Stimulated activated CD8-positive, alpha-beta memory T cell treated with anti-CD3 and anti-CD28 coated beads, Interleukin-12 subunit alpha, Interleukin-12 subunit beta, amount 100 ng/mL, for 1 hour (primary cell): ENCODE measurements at regions not wholly inside any gene's neighbourhood (a gene's known extent, or its start where the extent isn't known, plus 50 kb on each side); places are given as distances from the start of the nearest gene placed in this dataset.
"Not testable (repeated sequence)": the region's sequence is repeated elsewhere in the genome, so short reads cannot be mapped to it uniquely, and the experiment has no call there.

ENCODE experiments used
- DNase-seq: peaks from one replicate; pipeline ENCODE4 v3.0.0-alpha.2; 2020; ENCODE audit warnings: low read depth

DNA sequence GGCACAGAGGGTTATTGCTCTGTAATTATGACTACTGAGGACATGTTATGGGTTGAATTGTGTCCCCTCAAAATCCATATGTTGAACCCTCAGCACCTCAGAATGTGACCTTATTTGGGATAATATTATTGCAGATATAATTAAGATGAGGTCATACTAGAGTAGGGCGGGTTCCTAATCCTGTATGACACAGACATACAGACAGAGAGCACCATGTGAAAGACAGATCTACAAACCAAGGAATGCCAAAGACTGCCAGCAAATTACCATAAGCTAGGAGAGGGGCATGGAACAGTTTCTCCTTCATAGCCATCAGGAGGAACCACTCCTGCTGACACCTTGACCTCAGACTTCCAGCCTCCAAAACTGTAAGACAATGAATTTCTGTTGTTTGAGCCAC, 115.2 kb upstream of the OTUD4 start:
- DNase-seq = no peak

DNA sequence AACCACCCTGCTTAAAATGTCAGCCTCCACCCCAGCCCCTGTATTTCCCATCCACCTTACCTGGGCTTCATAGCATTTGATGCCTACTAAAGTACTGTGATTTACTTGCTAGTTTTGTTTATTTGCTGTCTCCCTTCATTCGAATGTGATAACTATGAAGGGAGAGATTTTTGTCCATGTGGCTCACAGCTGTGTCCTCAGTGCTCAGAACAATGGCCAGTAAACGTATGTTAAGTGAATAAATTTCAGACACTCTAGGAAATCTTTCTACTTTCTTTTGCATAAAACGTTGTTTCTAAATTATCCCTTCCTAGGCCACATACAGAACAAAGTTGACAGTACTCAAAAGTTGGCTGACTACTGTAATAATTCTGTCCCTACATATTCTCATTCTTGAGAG, 114.7 kb upstream of the OTUD4 start:
- DNase-seq = no peak

DNA sequence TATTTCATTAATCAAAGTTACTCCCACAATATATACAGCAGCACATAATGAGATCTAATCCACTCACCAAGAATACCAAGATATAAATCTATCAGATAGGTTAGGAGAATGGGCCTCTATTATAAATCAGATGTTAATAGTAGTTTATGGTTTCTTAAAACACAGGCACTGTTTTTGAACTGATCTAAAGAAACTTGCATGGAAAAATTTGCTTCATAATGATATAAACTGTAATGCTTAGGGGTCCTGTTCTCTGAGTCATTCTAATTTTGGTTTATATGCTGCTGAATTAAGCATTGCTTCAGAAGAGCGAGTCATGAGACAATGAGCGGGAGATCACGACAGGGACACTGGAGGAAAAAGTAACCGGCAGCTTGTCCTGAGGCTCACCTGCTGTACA, 113.3 kb upstream of the OTUD4 start:
- DNase-seq = no peak

DNA sequence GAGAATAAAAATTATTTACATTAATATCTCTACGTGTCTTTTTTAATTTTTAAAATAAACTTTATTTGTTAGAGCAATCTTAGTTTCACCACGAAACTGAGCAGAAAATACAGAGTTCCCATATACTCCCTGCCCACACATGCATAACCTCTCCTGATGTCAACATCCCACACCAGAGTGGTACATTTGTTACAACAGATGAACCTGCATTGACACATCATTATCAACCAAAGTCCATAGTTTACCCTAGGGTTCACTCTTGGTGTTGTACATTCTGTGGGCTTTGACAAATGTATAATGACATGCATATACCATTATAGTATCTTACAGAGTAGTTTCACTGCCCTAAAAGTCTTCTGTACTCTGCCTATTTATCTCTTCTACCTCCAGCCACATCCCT, 110.6 kb upstream of the OTUD4 start:
- no peak for DNase-seq

DNA sequence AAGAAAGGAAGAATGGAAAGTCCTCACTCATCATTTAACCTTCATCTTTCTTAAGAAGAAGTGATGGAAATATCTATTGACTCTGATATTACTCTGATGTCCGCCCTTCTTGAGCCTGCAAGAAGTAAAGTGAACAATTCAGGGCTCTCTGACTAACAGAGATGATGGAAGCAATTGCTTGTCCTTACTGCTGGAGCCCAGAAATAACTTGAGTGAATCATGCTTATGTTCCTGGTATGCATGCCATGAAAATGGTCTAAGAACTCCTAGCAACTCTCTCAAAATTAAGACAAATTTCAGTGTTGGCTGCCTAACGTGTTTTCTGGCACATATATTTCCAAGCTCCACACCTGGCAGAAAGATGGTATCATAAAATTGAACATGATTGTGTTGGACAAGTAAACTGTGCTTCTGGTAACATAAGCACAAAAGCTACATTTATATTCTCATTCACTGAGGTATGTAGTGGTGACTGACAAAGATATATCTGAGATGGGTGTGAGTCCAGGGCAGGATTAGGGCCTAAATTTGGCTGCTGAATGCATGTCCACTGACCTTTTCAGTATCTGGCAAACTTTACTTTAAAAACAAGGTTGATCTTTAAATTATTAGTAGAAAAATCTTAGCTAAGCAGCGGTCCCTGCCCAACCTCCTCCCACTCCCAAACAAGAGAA, 109.2 kb upstream of the OTUD4 start:
- DNase-seq = no peak

DNA sequence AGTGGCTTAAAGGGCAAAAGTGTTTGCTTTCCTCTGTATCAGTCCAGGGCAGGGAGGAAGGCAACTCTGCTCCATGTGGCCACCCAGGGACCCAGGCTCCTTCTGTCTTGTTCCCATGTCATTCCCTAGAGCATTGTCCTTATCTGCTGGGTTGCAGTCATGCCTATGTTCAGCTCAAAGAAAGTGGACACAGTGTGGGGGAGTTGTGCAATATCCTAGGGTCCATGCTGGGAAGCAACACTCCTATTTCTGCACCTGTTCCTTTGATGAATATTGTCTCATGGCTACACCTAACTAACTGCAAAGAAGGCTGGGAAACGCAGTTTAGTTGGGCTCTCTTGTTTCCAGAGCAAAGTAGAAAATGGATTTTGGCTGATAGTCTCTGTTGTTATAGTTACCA, 107.0 kb upstream of the OTUD4 start:
- no peak for DNase-seq

DNA sequence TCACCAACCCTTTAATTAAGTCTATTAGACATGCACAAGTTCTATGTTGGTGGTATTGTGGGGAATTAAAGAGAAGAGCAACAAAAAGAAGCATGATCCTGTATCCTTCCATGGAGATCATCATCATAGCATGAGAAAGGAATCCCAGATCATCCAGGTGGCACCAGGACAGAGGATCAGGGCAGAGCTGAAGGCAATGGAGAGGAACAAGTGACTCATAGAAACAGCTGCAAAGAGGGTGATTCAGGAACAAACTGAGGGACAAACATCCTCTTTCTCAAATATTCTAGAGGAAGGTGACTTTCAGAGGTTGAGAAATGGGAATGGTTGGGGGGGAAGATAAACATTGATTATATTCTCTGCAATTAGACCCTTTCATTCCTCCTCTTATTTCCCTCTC, 105.5 kb upstream of the OTUD4 start:
- DNase-seq = no peak

DNA sequence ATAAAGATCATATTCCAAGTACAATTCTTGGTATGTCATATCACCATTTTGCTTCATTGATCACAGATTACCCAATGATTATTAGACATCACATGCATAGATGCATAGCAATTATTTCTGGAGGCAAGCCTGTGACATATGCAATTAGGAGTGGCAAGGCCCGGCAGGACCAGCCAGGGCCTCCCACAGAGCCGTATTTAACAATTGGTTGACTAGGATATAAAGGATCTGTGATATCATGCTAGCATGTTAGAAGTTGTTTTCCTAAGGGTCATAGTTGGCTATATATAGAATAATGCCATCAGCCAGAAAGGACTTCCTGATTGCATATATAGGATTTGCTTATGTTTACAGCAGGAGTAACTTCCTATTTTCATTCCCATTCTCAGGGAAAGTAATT, 103.5 kb upstream of the OTUD4 start:
- DNase-seq = no peak

DNA sequence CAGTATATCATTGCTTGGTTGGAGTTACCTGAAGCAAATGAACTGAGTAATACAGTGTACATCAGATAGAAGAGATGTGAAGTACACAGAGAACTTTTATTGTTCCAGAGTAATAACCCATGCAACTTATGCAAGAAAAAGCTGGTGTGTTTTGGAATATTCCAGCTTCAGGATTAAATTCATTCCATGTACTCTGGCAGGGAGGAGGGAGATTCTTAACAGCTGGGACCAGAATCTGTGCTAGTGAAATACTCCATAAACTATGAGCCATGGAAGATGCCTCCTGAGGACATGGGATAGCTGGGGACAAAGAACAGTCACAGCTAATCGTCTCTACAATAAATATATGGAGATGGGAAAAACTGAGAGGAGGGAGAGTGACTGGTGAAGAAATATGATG, 101.6 kb upstream of the OTUD4 start:
- no peak for DNase-seq

DNA sequence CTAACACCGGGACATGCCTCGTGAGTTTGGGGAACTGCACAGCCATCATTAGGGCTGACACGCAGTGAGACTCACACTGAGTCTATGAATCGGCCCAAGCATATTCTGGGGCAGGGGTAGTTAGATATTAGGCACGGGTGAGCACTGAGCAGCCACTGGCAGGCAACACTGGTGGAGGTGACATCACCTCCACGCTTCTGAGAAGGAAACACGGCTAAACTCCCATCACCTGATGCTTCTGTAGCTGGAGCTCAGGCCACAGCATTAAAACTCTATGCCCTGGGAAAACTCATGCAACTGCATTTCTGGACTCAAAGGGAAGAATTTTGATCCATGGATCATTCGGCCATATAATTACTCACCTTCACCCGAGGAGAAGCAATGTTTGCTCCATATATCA, 100.8 kb upstream of the OTUD4 start:
- DNase-seq = no peak

DNA sequence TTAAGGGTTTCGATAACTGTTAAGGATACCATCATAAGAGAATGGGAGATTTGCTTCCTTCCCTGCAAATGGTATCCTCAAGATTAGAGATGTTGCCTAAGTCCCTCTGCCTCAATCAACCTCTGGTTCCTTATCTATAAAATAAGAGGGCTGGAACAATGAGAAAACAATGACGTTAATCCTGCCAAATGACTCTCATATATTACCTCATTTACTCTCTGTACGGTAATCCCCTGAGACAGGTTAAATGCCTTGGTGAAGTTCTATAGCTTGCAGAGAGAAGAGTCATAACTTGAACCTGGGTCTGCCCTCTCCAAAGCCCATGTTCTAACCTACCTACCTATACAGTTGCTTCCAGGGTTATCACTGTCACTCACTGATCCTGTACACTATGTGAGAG, 100.2 kb upstream of the OTUD4 start:
- DNase-seq = no peak

DNA sequence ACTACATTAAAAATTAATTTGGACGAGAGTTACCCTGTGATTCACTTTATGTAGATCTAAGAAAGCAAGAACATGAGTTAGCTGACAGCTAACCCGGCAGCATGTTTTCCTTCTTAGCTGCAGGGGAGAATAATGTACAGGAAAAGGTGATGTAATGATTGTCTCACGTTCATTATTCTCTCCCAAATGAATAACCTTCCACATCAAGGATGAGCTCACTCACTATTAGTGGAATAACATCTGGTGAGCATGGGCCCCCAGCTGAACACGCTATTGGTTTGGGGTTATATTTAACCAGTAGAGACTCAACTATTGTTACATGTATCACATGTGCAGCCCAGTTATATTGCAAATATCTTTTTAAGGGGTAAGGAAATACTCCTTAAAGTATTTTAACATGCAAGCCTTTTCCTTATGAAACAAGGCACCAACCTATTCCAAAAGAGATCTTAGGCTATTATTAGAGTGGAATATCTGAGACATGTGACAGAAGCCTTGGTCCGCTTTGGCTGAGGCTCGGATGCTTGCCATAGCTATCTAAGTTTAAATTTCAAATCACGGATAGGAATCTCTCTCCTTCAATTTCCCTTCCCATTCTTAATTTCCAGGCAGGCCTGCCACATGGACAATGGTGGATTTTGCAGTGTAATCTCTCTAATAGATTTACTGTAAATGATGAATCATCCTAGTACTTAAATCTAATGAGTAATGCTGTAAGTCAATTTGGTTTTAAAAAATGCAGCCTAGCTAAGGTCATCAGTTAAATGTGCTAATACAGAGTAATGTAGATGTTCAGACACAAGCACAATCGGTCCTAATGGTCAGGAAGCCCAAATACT, 99.0 kb upstream of the OTUD4 start:
- no peak for DNase-seq

DNA sequence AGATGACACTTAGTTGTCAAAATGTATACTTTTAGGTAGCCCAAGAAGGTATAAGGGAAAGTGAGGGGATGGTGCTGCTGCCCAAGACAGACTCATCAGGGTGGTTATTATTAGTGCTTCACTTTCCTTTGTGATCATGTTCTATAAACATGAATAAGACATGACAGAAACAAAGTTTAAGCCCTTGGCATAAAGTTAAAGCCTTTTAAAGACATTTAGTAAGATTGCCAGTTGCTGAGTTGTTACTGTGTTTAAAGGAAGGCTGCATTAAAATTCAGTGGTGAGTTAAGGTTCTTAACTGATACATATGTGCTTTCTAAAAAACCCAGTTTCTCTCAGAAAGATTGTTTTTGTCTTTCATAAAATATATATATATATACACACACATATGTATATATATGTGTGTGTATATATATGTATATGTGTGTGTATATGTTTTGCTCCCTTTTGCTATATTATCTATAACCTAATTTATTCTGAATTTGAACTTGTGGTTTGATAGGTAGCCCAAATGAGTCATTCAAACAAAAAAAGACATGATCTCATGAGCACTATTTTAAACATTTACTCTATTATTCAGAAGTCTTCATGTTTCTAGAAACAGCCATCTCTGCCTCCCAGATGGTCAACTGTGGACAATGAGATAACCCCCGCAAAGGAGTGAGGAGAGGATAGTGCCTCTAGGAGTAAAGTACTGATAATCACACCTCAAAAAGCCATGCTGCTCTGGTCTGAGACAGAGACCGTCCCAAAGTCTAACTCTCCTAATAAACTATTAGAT, 98.1 kb upstream of the OTUD4 start:
- no peak for DNase-seq

DNA sequence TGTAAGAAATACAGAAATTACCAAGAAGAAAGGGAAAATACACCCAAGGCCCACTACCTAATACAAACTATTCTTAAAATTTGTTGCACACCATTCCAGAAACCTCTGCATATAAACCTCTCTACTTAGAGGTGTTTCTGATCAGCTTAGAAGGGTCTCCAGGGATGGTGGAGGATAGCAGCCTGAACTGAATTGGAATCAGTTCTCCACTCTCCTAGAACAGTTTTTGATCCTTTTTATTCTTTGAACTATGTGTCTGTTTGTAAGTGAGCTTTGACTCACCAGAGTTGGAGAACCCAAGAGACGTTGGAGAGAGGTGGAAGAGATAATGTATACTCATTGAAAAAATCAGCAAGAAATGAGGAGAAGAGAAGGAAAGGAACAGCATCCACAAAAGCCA, 96.6 kb upstream of the OTUD4 start:
- no peak for DNase-seq

DNA sequence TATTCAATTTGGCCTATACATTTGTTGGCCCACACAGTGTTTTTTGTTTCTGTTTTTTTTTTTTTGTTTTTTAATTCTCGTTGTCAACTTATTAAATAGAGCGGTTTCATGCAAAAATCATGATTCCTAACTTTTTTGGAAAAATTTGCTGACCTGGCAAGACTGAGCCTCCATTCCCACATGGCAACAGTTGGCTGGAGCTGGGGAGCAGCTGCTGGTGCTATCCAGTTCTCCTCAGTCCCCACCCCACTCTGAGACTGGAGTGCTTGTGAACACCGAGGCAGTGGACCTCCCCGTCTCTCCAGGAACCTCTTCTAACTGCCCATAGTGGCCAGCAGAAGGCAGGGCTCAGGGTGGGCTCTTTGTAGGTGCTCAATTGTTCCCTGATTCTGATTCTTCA, 95.7 kb upstream of the OTUD4 start:
- no peak for DNase-seq

DNA sequence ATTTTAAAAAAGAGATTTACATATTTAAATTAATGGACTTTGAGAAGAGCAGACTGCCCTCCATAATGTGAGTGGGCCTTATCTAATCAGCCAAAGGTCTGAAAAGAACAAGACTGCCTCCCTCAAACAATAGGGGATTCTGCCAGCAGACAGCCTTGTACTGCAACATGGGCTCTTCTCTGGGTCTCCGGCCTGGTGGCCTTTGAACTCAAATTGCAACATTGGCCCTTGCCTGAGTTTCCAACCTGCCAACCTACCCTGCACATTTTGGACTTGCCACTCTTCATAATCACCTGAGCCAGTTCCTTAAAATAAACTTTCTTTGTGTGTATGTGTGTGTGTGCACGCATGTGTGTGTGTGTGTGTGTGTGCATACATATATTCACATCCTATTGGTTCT, 90.8 kb upstream of the OTUD4 start:
- DNase-seq = no peak

DNA sequence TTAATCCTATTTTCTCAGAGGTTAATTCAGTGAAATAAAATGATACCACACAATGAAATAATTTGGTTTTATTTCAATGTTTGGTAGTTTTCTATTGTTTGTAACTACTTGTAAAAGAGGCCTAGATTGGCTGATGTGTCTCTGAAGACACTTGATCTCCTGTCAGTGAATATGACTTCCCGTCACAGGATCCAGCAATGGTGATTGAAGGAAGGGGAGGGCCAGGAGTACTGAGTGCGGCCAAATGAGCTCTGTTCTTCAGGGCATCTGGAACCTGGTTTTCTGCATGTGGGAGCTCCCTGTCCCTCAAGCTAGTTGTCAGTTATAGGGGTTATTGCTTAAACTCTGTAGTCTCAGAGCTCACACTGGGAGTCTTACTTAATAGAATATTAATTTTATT, 86.5 kb upstream of the OTUD4 start:
- no peak for DNase-seq

DNA sequence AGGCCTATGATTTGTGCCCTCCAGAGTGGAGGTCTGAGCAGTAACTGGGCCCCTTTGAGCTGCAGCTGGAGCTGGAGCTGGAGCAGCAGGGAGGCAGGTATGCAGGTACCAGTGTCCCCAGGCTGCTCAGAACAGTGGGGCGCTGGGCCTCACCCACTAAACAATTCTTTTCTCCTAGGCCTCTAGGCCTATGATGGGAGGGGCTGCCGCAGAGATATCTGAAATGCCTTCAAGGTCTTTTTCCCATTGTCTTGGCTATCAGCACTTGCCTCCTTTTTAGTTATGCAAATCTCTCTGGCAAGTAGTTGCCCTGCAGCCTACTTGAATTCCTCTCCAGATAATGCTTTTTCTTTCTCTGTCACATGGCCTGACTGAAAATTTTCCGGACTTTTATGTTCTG, 79.7 kb upstream of the OTUD4 start:
- no peak for DNase-seq

DNA sequence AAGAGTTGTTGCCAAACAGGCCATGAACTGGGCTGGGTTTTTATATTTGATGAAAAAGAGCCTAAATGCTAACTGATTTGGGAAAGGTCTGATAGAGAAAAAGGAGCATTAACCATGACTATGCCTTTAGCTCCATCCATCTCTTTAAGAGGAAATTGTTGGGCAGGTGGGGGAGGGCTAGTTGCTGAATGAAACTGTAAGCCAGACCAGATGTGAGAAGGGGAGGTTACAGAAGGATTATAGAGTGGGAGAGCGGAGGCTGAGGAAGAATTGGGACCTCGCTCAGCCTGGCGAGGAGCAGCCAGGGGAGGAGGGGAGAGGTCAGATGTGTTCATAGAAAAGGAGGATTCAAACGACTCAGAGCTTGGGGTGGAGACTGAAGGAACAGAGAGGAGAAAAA, 74.9 kb upstream of the OTUD4 start:
- not testable (repeated sequence) for DNase-seq

DNA sequence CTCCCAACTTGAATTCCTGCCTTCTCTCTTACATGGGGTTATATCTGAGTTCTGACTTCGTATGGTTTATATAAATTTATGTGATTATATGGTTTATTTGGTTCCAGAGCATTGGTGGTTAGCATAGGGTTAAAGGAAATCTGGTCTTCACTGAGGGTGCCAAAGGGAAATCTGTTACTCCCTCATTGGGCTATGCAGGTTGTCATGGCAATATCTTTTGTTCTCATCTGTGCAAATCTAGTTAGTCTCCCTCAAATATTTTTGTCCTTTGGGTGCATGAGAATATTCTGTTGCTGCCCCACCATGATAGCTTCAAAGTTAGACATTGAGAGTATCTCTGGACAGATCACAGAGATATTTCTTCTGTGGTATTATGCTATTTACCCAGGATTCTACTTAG, 71.8 kb upstream of the OTUD4 start:
- DNase-seq = no peak

DNA sequence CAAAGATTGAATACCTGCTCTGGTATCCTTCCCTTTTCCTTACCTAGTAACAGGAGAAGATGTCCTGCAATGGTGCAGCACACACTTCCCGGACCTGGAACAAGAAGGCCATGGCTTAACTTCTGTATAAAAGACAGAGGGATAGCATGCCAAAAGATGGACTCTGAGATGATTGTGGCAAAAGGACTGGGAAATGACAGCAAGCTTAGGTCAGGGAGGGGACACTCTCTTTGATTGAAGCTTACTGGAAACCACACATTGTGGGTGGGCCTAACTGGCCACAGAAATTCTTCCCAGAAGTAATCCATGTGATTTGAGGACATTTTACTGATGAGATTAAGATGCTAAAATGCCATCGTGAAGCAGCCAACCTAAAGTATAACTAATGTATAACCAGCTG, 71.0 kb upstream of the OTUD4 start:
- no peak for DNase-seq

DNA sequence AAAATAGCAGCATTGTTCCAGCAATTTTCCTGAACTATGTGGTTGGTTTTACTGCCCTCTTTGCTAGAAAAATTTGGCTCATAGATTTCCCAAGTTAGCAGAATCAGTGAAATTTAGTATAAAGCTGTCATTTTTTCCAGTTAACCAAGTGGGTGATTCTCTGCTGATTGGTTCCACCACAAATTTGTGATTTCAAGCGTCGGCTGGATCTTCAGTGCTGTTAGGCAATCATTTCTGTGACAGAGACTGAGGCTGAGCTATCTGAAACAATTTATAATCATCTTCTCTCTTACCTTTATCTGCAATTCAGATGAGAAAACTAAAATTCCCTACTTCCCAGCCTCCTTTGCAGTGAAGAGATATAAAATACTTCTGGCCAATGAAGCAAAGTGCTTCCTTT, 68.6 kb upstream of the OTUD4 start:
- no peak for DNase-seq

DNA sequence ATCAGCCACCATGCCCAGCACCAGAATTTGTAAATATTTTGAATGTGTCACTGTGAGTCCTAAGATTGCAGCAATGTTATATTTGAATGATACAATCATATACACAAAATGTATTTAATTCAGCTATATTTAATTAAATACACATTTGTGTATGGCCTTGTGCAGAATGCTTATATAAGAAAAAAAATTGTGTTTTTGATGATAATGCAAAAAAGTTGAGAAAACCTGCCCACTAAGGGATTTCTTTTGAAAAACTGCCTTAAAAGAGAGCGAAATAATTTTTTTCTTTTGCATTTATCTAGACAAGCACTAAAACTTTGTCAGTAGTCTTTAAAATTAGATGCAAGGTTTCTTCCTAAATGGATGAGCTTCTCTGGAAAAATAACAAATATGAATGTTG, 68.1 kb upstream of the OTUD4 start:
- DNase-seq = no peak
